B cell (primary cell): ENCODE measurements at regions not wholly inside any gene's neighbourhood (a gene's known extent, or its start where the extent isn't known, plus 50 kb on each side); places are given as distances from the start of the nearest gene placed in this dataset.

Source experiments
- ATAC-seq: fragments of 200-7000 bp; cut with Tn5 transposase; one replicate; pipeline ENCODE4 v1.10.0; 2021; ENCODE audit warnings: low read depth, mild to moderate bottlenecking, moderate number of reproducible peaks, moderate library complexity
- CTCF ChIA-PET: fragments of 350-600 bp; sonication (Branson Sonifier 250); formaldehyde crosslinking; loops from one replicate; lab custom pipeline; 2021; ENCODE audit warnings: antibody characterized with exemption, inconsistent platforms; lab: Charles Lee
- POLR2A ChIA-PET: fragments of 350-600 bp; sonication (Branson Sonifier 250); formaldehyde crosslinking; loops from one replicate; lab custom pipeline; 2021; ENCODE audit warnings: antibody characterized with exemption; lab: Charles Lee
- DNase-seq: peaks from one replicate; pipeline ENCODE4 v3.0.0; 2013
- H2AFZ ChIP-seq: 2 replicates; pipeline ENCODE4 v1.6.1; 2012; ENCODE audit warnings: mild to moderate bottlenecking, low read depth, low read length; ENCODE audit not compliant: insufficient read depth, poor library complexity, severe bottlenecking
- H3K27ac ChIP-seq, 2 donors: 1 replicate in 1 of 2; 2 replicates in 1 of 2; pipeline ENCODE4 v1.5.1; 2012 to 2013; ENCODE audit warnings: low read length in 2 of 2, mild to moderate bottlenecking in 2 of 2, moderate library complexity in 1 of 2
- H3K27me3 ChIP-seq, 4 experiments: fragments of 200-600 bp in 1 of 4; sonication (generic) in 1 of 4; replicated peaks in 1 of 4; 1 replicate in 2 of 4; 2 replicates in 2 of 4; pipeline versions ENCODE4 v1.6.1 to v1.7.0; 2013 to 2016; ENCODE audit warnings: low read length in 3 of 4, mild to moderate bottlenecking in 2 of 4, mixed read lengths in 1 of 4, moderate library complexity in 1 of 4; ENCODE audit not compliant: insufficient read depth in 4 of 4, control insufficient read depth in 3 of 4; ENCODE audit errors: control extremely low read depth in 1 of 4
- H3K36me3 ChIP-seq, 2 experiments: replicated peaks in 1 of 2; 1 replicate in 1 of 2; 2 replicates in 1 of 2; pipeline versions ENCODE4 v1.6.1 to v1.7.1; 2013; ENCODE audit warnings: low read length in 1 of 2; ENCODE audit not compliant: insufficient read depth in 2 of 2, control insufficient read depth in 1 of 2; ENCODE audit errors: control extremely low read depth in 1 of 2, extremely low read depth in 1 of 2
- H3K4me1 ChIP-seq, 2 donors: fragments of 200-600 bp in 1 of 2; sonication (generic) in 1 of 2; 1 replicate in 1 of 2; 2 replicates in 1 of 2; pipeline versions ENCODE4 v1.5.1 to v1.6.1; 2013 to 2017; ENCODE audit warnings: low read length in 2 of 2; ENCODE audit not compliant: control insufficient read depth in 2 of 2, insufficient read depth in 2 of 2
- H3K4me2 ChIP-seq: replicated peaks from 2 replicates; pipeline ENCODE3; 2012; ENCODE audit warnings: mild to moderate bottlenecking, low read depth, low read length; ENCODE audit not compliant: poor library complexity, severe bottlenecking
- H3K4me3 ChIP-seq, 5 experiments: fragments of 200-600 bp in 1 of 5; sonication (generic) in 1 of 5; 1 replicate in 3 of 5; 2 replicates in 2 of 5; pipeline versions ENCODE4 v1.5.1 to v1.7.0; 2011 to 2016; ENCODE audit warnings: low read length in 4 of 5, mild to moderate bottlenecking in 4 of 5, low read depth in 2 of 5, control low read depth in 1 of 5, moderate library complexity in 1 of 5; ENCODE audit not compliant: insufficient read depth in 1 of 5; ENCODE audit errors: control extremely low read depth in 1 of 5, extremely low read depth in 1 of 5
- H3K79me2 ChIP-seq: fragments of 200-600 bp; sonication (generic); one replicate; pipeline ENCODE4 v1.6.0; 2016; ENCODE audit warnings: low read length; ENCODE audit not compliant: control insufficient read depth, insufficient read depth
- H3K9ac ChIP-seq: fragments of 200-600 bp; sonication (generic); 2 replicates; pipeline ENCODE4 v1.6.1; 2017; ENCODE audit warnings: mild to moderate bottlenecking, low read length, moderate library complexity
- H3K9me3 ChIP-seq, 3 donors: one replicate each; pipeline versions ENCODE4 v1.6.1 to v1.7.1; 2013; ENCODE audit warnings: low read length in 2 of 3; ENCODE audit not compliant: control insufficient read depth in 2 of 3, insufficient read depth in 1 of 3; ENCODE audit errors: control extremely low read depth in 1 of 3
- H4K20me1 ChIP-seq: 2 replicates; pipeline ENCODE4 v1.6.0; 2012; ENCODE audit warnings: mild to moderate bottlenecking, low read length; ENCODE audit not compliant: insufficient read depth, control insufficient read depth, poor library complexity, severe bottlenecking
- H3K27ac Mint-ChIP-seq: one replicate; pipeline ENCODE4 v1.8.0; 2021; ENCODE audit warnings: mixed read lengths
- H3K27me3 Mint-ChIP-seq: one replicate; pipeline ENCODE4 v1.8.0; 2021; ENCODE audit warnings: mixed read lengths
- H3K4me1 Mint-ChIP-seq: one replicate; pipeline ENCODE4 v1.8.0; 2021; ENCODE audit warnings: mixed read lengths
- H3K4me3 Mint-ChIP-seq: one replicate; pipeline ENCODE4 v1.8.0; 2021; ENCODE audit warnings: mixed read lengths
- H3K9me3 Mint-ChIP-seq: one replicate; pipeline ENCODE4 v1.8.0; 2022; ENCODE audit warnings: mixed read lengths; ENCODE audit not compliant: insufficient read depth
- EZH2 ChIP-seq: IDR thresholded peaks from 2 replicates; pipeline ENCODE4 v1.6.1; 2012; ENCODE audit warnings: borderline replicate concordance, low read depth, mild to moderate bottlenecking, moderate library complexity, low read length; ENCODE audit not compliant: insufficient read depth, poor library complexity, severe bottlenecking
- WGBS: methylation state at CpG from one replicate; pipeline ENCODE4 v1.1.5; 2013; ENCODE audit warnings: missing lambda C conversion rate; ENCODE audit not compliant: insufficient coverage; 5-methylcytosine and 5-hydroxymethylcytosine counted together
- intact Hi-C: fragments of 100-400 bp; cut with micrococcal nuclease; formaldehyde crosslinking; loops from one replicate; pipeline ENCODE4 v1.10.0; 2022
- TF ChIP-seq, protein P1 (sequence below): fragments of 200-600 bp; IDR thresholded peaks from one replicate; pipeline ENCODE4 v1.8.0; 2022; ENCODE audit warnings: antibody characterized with exemption, mild to moderate bottlenecking

DNA sequence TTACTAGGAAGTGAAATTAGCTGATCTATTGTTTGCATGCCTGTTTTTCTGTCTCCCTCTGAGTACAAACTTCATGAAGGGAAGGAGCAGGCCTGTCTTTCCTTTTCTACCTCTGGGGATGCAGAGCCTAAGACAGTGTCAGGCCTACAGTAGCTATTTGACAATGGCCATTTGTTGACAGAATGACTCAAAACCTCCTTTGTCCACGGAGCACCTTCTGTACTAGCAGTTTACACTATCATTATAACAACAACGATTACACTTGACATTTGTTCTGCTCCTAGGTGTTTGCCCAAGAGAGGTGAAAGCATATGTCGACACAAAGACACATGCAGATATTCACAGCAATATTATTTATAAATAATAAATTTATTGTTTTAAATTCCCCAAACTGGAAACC, 132.3 kb upstream of the IRX3 start:
- DNase-seq, result no peak
- H3K36me3 ChIP-seq, result no peaks in the 10 kb centered on the region
- H3K27ac Mint-ChIP-seq, result no peak overlapping the region
- H2AFZ ChIP-seq, result no peak overlapping the region
- no peaks in the 10 kb centered on the region for H3K4me1 ChIP-seq
- no peaks in the 10 kb centered on the region for H3K9me3 Mint-ChIP-seq
- ATAC-seq, result no peak
- H3K9ac ChIP-seq, result no peak overlapping the region
- no peaks in the 10 kb centered on the region for H3K4me1 Mint-ChIP-seq
- H3K4me2 ChIP-seq, result no peak overlapping the region
- no peaks in the 10 kb centered on the region for H3K79me2 ChIP-seq
- H3K9me3 ChIP-seq, result peaks cover 0 to 6% (median 0%) of the 10 kb centered on the region in 3 donors
- no peak overlapping the region for H3K4me3 ChIP-seq
- peaks cover 7% of the 10 kb centered on the region for H3K27me3 Mint-ChIP-seq
- TF ChIP-seq EZH2, result no peak
- TF ChIP-seq, protein P1, sequence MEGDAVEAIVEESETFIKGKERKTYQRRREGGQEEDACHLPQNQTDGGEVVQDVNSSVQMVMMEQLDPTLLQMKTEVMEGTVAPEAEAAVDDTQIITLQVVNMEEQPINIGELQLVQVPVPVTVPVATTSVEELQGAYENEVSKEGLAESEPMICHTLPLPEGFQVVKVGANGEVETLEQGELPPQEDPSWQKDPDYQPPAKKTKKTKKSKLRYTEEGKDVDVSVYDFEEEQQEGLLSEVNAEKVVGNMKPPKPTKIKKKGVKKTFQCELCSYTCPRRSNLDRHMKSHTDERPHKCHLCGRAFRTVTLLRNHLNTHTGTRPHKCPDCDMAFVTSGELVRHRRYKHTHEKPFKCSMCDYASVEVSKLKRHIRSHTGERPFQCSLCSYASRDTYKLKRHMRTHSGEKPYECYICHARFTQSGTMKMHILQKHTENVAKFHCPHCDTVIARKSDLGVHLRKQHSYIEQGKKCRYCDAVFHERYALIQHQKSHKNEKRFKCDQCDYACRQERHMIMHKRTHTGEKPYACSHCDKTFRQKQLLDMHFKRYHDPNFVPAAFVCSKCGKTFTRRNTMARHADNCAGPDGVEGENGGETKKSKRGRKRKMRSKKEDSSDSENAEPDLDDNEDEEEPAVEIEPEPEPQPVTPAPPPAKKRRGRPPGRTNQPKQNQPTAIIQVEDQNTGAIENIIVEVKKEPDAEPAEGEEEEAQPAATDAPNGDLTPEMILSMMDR, result no peak
- no peak overlapping the region for H3K27ac ChIP-seq
- no peaks in the 10 kb centered on the region for H3K27me3 ChIP-seq
- CTCF ChIA-PET, result no interaction called here
- H4K20me1 ChIP-seq, result no peaks in the 10 kb centered on the region
- intact Hi-C loops, result no loop called here
- POLR2A ChIA-PET, result no interaction called here
- no CpG with 5 or more reads among the region's 3 CpGs for WGBS
- no peak overlapping the region for H3K4me3 Mint-ChIP-seq

DNA sequence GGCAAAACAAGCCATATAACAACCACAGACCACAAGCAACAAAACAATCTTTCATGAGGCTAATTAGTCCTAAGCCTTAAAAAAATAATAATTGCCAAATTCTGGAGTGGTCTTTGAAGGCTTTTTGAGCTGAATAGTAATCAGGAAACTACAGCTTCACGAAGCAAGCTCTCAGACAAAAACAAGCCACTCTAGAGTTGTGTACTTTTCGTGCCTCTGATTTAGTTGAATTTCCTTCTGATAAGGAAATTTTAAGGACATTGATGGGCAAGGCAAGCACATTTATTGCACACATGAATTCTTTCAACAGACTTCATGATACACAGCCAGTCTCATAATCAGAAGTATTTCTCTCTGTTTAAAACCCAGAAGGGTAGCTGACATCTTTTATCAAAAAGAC, 130.8 kb upstream of the IRX3 start:
- Histone ChIP-seq H3K79me2 (no peaks in the 10 kb centered on the region), H3K27ac (no peak overlapping the region), H3K9me3 (peaks cover 0 to 6% (median 0%) of the 10 kb centered on the region in 3 donors), H3K36me3 (no peaks in the 10 kb centered on the region), H3K4me2 (no peak overlapping the region), H2AFZ (no peak overlapping the region), H3K4me3 (no peak overlapping the region), H3K9ac (no peak overlapping the region), H3K27me3 (no peaks in the 10 kb centered on the region), H3K4me1 (no peaks in the 10 kb centered on the region), H4K20me1 (no peaks in the 10 kb centered on the region)
- Mint-ChIP-seq H3K27me3 (peaks cover 13% of the 10 kb centered on the region), H3K4me1 (no peaks in the 10 kb centered on the region), H3K4me3 (no peak overlapping the region), H3K27ac (no peak overlapping the region), H3K9me3 (no peaks in the 10 kb centered on the region)
- intact Hi-C loops, result no loop called here
- ATAC-seq (no peak), DNase-seq (no peak)
- ChIA-PET POLR2A (no interaction called here), CTCF (no interaction called here)
- WGBS, result no CpG with 5 or more reads among the region's 2 CpGs
- TF ChIP-seq, protein P1, result no peak
- no peak for TF ChIP-seq EZH2
